ENCODE measurements at regions not wholly inside any gene's neighbourhood (a gene's known extent, or its start where the extent isn't known, plus 50 kb on each side); places are given as distances from the start of the nearest gene placed in this dataset.

DNA sequence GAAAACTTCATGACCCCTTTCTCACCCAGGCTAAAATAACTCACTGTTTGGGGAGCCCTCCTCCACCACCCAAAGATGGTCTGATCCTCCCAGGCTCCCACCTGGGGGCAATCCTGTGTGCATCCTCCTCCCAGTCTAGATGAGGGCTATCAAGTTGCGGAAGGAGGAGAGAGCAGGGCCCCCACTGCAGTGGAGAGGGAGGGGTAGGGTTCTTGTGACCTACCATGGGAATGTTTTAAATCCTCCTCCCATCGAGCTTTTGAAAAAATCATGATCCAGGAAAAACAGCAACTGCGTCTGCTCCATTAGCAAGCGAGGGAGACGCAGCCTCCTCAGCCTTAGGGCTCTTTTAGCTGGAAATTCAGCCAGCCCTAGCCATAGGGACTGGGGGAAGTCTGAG, 80.0 kb downstream of the NAV1 start:
- H3K4me3 ChIP-seq (ENCODE audit: low read depth, low read length): no peak overlapping the region
- TF ChIP-seq, protein P1, sequence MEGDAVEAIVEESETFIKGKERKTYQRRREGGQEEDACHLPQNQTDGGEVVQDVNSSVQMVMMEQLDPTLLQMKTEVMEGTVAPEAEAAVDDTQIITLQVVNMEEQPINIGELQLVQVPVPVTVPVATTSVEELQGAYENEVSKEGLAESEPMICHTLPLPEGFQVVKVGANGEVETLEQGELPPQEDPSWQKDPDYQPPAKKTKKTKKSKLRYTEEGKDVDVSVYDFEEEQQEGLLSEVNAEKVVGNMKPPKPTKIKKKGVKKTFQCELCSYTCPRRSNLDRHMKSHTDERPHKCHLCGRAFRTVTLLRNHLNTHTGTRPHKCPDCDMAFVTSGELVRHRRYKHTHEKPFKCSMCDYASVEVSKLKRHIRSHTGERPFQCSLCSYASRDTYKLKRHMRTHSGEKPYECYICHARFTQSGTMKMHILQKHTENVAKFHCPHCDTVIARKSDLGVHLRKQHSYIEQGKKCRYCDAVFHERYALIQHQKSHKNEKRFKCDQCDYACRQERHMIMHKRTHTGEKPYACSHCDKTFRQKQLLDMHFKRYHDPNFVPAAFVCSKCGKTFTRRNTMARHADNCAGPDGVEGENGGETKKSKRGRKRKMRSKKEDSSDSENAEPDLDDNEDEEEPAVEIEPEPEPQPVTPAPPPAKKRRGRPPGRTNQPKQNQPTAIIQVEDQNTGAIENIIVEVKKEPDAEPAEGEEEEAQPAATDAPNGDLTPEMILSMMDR (IDR thresholded peaks at IDR 0.05; ENCODE audit: control insufficient read depth, extremely low read depth, insufficient read depth): no peak
- DNase-seq (ENCODE audit: low read depth): no peak

DNA sequence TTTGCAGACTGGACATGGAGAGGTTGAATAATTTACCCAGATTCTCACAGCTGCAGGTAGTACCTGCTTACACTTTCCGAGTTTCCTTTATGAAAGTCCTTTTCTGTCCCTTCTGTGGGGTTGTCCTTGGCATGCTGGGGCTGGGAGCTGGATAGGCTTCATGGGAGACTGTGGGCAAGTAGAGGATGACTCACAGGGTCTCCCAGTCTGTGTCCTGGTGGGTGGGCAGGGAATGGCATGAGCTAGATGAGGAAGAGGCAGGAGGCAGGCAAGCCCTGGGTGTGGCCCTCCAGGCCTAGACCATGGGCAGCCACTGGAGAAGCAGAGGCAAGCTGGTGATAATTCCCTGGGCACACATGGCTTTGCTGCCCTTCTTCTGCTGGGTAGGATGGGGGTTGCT, 80.6 kb downstream of the NAV1 start:
- no peak for DNase-seq (ENCODE audit: low read depth)

DNA sequence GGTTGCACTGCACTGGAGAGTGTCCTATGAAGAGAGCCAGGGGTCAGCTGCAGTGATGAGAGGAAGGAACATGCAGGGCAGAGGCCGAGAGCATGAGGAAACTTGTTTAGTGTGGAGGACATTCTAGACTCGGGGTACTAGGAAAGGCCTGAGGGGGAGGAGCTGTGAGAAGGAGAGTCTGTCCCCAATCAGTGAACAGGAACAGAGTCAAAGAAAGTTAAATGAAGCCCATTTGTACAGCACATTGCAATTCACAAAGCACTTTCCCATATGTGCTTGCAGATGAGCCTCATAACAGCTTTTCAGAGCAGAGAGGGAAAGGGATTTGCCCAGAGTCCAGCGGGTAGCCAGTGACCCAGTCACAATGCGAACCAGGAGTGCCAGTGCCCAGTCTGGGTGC, 83.4 kb downstream of the NAV1 start:
- TF ChIP-seq, protein P1 (IDR thresholded peaks at IDR 0.05; ENCODE audit: control insufficient read depth, extremely low read depth, insufficient read depth): no peak
- DNase-seq (ENCODE audit: low read depth): no peak
- no peak overlapping the region for H3K4me3 ChIP-seq (ENCODE audit: low read depth, low read length)

More for the DNA sequence above, 80.6 kb downstream of the NAV1 start:
- TF ChIP-seq, protein P1 (IDR thresholded peaks at IDR 0.05; ENCODE audit: control insufficient read depth, extremely low read depth, insufficient read depth): no peak
- H3K4me3 ChIP-seq (ENCODE audit: low read depth, low read length): no peak overlapping the region

GRCh38 chr1:201622824-201623223, 83.9 kb downstream of the NAV1 start:
- DNase-seq (ENCODE audit: low read depth): no peak
- H3K4me3 ChIP-seq (ENCODE audit: low read depth, low read length): no peak overlapping the region
- TF ChIP-seq, protein P1 (IDR thresholded peaks at IDR 0.05; ENCODE audit: control insufficient read depth, extremely low read depth, insufficient read depth): no peak

- DNase-seq (ENCODE audit: low read depth): no peak
- TF ChIP-seq, protein P1 (IDR thresholded peaks at IDR 0.05; ENCODE audit: control insufficient read depth, extremely low read depth, insufficient read depth): no peak
- H3K4me3 ChIP-seq (ENCODE audit: low read depth, low read length): no peak overlapping the region
These were observed 85.9 kb downstream of the NAV1 start for GRCh38 chr1:201624741-201625225.

DNA sequence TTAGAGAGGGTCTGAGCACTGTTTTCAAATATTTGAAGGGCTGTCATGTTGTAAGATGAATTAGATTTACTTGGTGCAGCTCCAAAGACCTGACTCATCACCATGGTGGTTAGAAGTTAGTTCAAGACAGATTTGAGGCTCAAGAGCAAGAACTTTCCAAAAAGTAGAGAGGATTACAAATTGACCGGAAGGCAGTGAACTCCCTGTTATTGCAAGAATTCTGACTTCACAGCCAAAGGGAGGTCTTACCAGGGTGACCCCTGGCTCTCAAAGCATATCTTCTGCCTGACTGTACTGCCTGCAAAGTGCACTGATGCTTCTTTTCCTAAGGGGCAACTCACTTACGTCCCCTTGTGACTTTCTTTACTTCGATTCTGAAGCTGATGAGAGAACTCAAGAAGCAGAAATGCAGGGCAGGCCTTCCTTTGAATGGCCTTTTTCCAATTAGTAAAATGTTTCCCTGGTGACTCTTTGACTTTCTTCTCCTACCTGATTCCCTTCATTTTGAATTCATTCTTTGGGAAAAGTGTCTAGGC, 86.4 kb downstream of the NAV1 start:
- TF ChIP-seq, protein P1 (IDR thresholded peaks at IDR 0.05; ENCODE audit: control insufficient read depth, extremely low read depth, insufficient read depth): no peak
- H3K4me3 ChIP-seq (ENCODE audit: low read depth, low read length): no peak overlapping the region
- DNase-seq (ENCODE audit: low read depth): no peak

GRCh38 chr1:201625851-201626251, 86.9 kb downstream of the NAV1 start:
- TF ChIP-seq, protein P1 (IDR thresholded peaks at IDR 0.05; ENCODE audit: control insufficient read depth, extremely low read depth, insufficient read depth): no peak
- no peak overlapping the region for H3K4me3 ChIP-seq (ENCODE audit: low read depth, low read length)
- no peak for DNase-seq (ENCODE audit: low read depth)
